Natural killer cell (primary cell): ENCODE measurements at regions not wholly inside any gene's neighbourhood (a gene's known extent, or its start where the extent isn't known, plus 50 kb on each side); places are given as distances from the start of the nearest gene placed in this dataset.

Experiments used
- ATAC-seq, 3 donors: fragments of 150-1000 bp in 2 of 3; fragments of 200-7000 bp in 1 of 3; cut with Tn5 transposase; 1 replicate in 1 of 3; 2 replicates in 2 of 3; pipeline ENCODE4 v1.10.0; 2021; ENCODE audit warnings: mild to moderate bottlenecking in 2 of 3, moderate library complexity in 2 of 3
- DNase-seq, 2 donors: peaks; one replicate each; pipeline versions ENCODE4 v3.0.0 to v3.0.0-alpha.2; 2013 to 2021; ENCODE audit warnings: mixed read lengths in 1 of 2
- H3K27ac ChIP-seq: one replicate; pipeline ENCODE4 v1.5.1; 2013; ENCODE audit warnings: mild to moderate bottlenecking, low read length
- H3K27me3 ChIP-seq: one replicate; pipeline ENCODE4 v1.6.1; 2013; ENCODE audit warnings: low read length; ENCODE audit not compliant: control insufficient read depth, insufficient read depth
- H3K36me3 ChIP-seq: one replicate; pipeline ENCODE4 v1.6.1; 2013; ENCODE audit warnings: low read length; ENCODE audit not compliant: control insufficient read depth, insufficient read depth
- H3K4me1 ChIP-seq: one replicate; pipeline ENCODE4 v1.6.1; 2013; ENCODE audit warnings: low read length; ENCODE audit not compliant: control insufficient read depth, insufficient read depth
- H3K4me3 ChIP-seq: one replicate; pipeline ENCODE4 v1.5.1; 2013; ENCODE audit warnings: low read length
- H3K9me3 ChIP-seq: one replicate; pipeline ENCODE4 v1.6.1; 2013; ENCODE audit warnings: low read length; ENCODE audit not compliant: control insufficient read depth, insufficient read depth
- H3K27ac Mint-ChIP-seq, 2 donors: one replicate each; pipeline ENCODE4 v1.8.0; 2022; ENCODE audit warnings: mild to moderate bottlenecking in 2 of 2, mixed read lengths in 2 of 2, moderate library complexity in 1 of 2
- H3K27me3 Mint-ChIP-seq, 2 donors: one replicate each; pipeline ENCODE4 v1.8.0; 2022; ENCODE audit warnings: low read depth in 2 of 2, mixed read lengths in 2 of 2
- H3K36me3 Mint-ChIP-seq: one replicate; pipeline ENCODE4 v1.8.0; 2022; ENCODE audit warnings: mixed read lengths
- H3K4me1 Mint-ChIP-seq, 2 donors: one replicate each; pipeline ENCODE4 v1.8.0; 2022; ENCODE audit warnings: mixed read lengths in 2 of 2
- H3K4me3 Mint-ChIP-seq: one replicate; pipeline ENCODE4 v1.8.0; 2022; ENCODE audit warnings: mild to moderate bottlenecking, moderate library complexity, mixed read lengths
- H3K9me3 Mint-ChIP-seq, 2 donors: one replicate each; pipeline ENCODE4 v1.8.0; 2022; ENCODE audit warnings: mixed read lengths in 2 of 2
- WGBS: methylation state at CpG from one replicate; pipeline ENCODE4 v1.1.7; 2013; ENCODE audit warnings: missing lambda C conversion rate; ENCODE audit not compliant: insufficient coverage; 5-methylcytosine and 5-hydroxymethylcytosine counted together
- intact Hi-C: fragments of 100-400 bp; cut with micrococcal nuclease; formaldehyde crosslinking; loops from one replicate; pipeline ENCODE4 v1.14.2; 2022
- TF ChIP-seq, protein P1 (sequence below): fragments of 200-600 bp; IDR thresholded peaks from one replicate; pipeline ENCODE4 v1.8.0; 2022; ENCODE audit warnings: antibody characterized with exemption

DNA sequence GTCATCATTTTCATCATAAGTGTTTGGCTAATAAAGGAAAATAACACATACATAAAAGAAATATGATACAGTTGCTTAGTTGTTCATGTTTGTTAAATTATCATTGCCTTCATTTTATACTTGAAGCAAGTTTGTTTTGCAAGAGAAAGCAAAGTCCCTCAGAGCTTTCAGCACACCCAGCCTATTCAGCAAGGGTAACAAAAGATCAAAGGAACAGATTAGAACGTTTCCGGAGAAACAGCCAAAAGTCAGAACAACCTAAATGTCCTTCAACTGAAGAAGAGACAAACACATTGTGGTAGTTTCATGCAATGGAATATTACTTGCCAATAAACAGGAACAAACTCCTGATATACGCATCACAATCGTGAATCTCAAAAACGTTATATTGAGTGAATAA is 380.7 kb downstream of the MZT1 start:
- no peaks in the 10 kb centered on the region for H3K36me3 Mint-ChIP-seq
- peaks cover 9% of the 10 kb centered on the region for H3K9me3 ChIP-seq
- H3K27me3 ChIP-seq, result no peaks in the 10 kb centered on the region
- intact Hi-C loops, result no loop called here
- no peak overlapping the region for H3K4me3 ChIP-seq
- no peaks in the 10 kb centered on the region for H3K36me3 ChIP-seq
- peaks cover 2 to 8% of the 10 kb centered on the region in 2 donors for H3K9me3 Mint-ChIP-seq
- no peaks in the 10 kb centered on the region for H3K4me1 ChIP-seq
- no peaks in the 10 kb centered on the region for H3K27me3 Mint-ChIP-seq
- WGBS, result 89% methylated on average over 5 of the region's 5 CpGs
- no peak overlapping the region for H3K4me3 Mint-ChIP-seq
- no peak for DNase-seq
- H3K27ac ChIP-seq, result no peak overlapping the region
- TF ChIP-seq, protein P1, sequence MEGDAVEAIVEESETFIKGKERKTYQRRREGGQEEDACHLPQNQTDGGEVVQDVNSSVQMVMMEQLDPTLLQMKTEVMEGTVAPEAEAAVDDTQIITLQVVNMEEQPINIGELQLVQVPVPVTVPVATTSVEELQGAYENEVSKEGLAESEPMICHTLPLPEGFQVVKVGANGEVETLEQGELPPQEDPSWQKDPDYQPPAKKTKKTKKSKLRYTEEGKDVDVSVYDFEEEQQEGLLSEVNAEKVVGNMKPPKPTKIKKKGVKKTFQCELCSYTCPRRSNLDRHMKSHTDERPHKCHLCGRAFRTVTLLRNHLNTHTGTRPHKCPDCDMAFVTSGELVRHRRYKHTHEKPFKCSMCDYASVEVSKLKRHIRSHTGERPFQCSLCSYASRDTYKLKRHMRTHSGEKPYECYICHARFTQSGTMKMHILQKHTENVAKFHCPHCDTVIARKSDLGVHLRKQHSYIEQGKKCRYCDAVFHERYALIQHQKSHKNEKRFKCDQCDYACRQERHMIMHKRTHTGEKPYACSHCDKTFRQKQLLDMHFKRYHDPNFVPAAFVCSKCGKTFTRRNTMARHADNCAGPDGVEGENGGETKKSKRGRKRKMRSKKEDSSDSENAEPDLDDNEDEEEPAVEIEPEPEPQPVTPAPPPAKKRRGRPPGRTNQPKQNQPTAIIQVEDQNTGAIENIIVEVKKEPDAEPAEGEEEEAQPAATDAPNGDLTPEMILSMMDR, result no peak
- no peaks in the 10 kb centered on the region for H3K4me1 Mint-ChIP-seq
- no peak overlapping the region for H3K27ac Mint-ChIP-seq
- ATAC-seq, result no peak

DNA sequence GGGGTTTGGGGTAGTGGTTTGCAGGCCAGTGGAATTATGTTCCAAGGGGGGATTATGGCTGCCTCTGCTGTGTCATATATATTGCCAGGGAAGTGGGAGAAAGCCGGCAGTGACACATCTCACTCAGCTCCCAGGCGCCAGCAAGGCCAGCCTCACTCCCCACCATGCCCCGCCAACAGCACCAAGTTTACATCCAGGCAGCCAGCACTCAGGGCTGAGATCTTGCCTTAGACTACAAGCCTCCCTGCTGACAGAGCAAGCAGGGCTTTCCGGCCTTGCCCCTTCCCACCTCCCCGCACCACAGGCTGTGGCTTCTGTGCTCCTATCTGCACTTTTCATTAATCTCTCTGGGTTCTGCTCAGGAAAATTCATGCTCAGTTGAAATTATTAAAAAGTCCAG is 385.1 kb downstream of the MZT1 start:
- H3K27ac Mint-ChIP-seq, result no peak overlapping the region
- no peaks in the 10 kb centered on the region for H3K4me1 Mint-ChIP-seq
- intact Hi-C loops, result no loop called here
- H3K27ac ChIP-seq, result no peak overlapping the region
- no peaks in the 10 kb centered on the region for H3K4me1 ChIP-seq
- H3K9me3 Mint-ChIP-seq, result peaks cover 4 to 6% of the 10 kb centered on the region in 2 donors
- H3K4me3 ChIP-seq, result no peak overlapping the region
- peaks cover 7% of the 10 kb centered on the region for H3K36me3 Mint-ChIP-seq
- DNase-seq, result no peak
- no peaks in the 10 kb centered on the region for H3K27me3 Mint-ChIP-seq
- ATAC-seq, result no peak
- H3K9me3 ChIP-seq, result no peaks in the 10 kb centered on the region
- 96% methylated on average over 5 of the region's 5 CpGs for WGBS
- H3K4me3 Mint-ChIP-seq, result no peak overlapping the region
- no peaks in the 10 kb centered on the region for H3K36me3 ChIP-seq
- no peaks in the 10 kb centered on the region for H3K27me3 ChIP-seq
- TF ChIP-seq, protein P1, result no peak

DNA sequence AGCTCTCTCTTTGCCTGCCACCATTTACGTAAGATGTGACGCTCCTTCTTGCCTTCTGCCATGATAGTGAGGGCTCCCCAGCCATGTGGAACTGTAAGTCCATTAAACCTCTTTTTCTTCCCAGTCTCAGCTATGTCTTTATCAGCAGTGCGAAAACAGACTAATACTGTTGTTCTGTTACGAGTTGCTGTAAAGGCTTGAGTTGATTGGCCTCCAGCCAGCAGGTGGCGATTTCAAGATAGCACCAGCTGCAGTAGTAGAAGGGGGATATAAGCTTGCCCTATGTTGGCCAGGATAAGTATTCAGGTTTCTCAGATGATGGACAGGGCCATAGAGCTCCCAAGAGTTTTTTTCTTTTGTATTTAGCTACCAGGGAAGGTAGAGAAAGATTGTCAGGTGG is 385.5 kb downstream of the MZT1 start:
- ATAC-seq (no peak), DNase-seq (no peak)
- no peak overlapping the region for H3K27ac ChIP-seq
- H3K9me3 ChIP-seq, result no peaks in the 10 kb centered on the region
- WGBS, result 95% methylated on average over 5 of the region's 5 CpGs
- H3K36me3 Mint-ChIP-seq, result peaks cover 7% of the 10 kb centered on the region
- H3K4me1 ChIP-seq, result no peaks in the 10 kb centered on the region
- peaks cover 4 to 6% of the 10 kb centered on the region in 2 donors for H3K9me3 Mint-ChIP-seq
- H3K27me3 Mint-ChIP-seq, result no peaks in the 10 kb centered on the region
- H3K36me3 ChIP-seq, result no peaks in the 10 kb centered on the region
- no peak overlapping the region for H3K4me3 Mint-ChIP-seq
- H3K27ac Mint-ChIP-seq, result no peak overlapping the region
- intact Hi-C loops, result no loop called here
- H3K4me1 Mint-ChIP-seq, result no peaks in the 10 kb centered on the region
- H3K27me3 ChIP-seq, result no peaks in the 10 kb centered on the region
- H3K4me3 ChIP-seq, result no peak overlapping the region
- TF ChIP-seq, protein P1, result no peak

DNA sequence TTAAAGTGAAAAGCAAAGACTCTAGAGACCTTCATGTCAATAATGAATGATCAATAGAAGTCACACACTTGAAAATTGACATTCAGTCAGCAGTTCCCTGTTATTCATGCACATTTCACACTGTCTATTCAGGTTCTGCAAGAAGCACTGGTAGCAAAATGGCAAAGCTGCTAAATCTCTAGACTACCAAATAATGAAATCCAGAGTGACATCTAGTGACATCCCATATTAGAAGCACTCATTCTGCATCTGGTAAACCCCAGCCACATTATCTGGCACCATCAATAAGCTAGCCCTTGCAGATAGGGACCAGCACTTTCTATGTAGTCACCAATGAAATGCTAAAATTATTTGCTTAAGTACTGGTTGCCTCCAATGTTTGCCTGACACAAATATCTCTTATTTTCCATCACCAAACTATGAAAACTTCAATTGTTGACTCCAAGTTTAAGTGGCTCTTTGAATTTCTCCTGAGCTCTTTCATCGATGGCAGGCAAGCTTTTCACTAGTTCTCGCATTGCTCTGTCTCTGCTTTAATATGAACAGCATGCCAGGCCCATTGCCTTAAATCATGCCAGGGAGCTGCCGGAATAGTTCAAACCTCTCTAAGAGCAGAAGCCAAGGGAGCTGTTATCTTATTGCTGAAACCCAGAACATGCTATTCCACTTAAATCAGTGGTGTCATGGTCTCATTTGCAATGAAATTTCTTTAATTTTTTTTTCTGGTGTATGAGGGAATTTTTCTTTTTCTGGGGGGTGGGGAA is 409.9 kb downstream of the MZT1 start:
- TF ChIP-seq, protein P1, result no peak

More for the DNA sequence above, 409.9 kb downstream of the MZT1 start:
- Histone ChIP-seq H3K4me1 (no peaks in the 10 kb centered on the region), H3K27ac (no peak overlapping the region), H3K9me3 (no peaks in the 10 kb centered on the region), H3K4me3 (no peak overlapping the region), H3K36me3 (no peaks in the 10 kb centered on the region), H3K27me3 (no peaks in the 10 kb centered on the region)
- ATAC-seq, result no peak
- Mint-ChIP-seq H3K4me3 (no peak overlapping the region), H3K36me3 (no peaks in the 10 kb centered on the region), H3K27me3 (no peaks in the 10 kb centered on the region), H3K4me1 (no peaks in the 10 kb centered on the region), H3K27ac (no peak overlapping the region), H3K9me3 (peaks cover 2 to 13% of the 10 kb centered on the region in 2 donors)
- intact Hi-C loops, result no loop called here
- 89% methylated on average over 3 of the region's 3 CpGs for WGBS
- no peak for DNase-seq
